GM23338 (cell line): ENCODE measurements at regions not wholly inside any gene's neighbourhood (a gene's known extent, or its start where the extent isn't known, plus 50 kb on each side); places are given as distances from the start of the nearest gene placed in this dataset.

Experiments
- ATAC-seq: fragments of 200-7000 bp; cut with Tn5 transposase; 3 replicates; pipeline ENCODE4 v1.9.1; 2020
- DNase-seq: peaks from one replicate; pipeline ENCODE4 v3.0.0-alpha.2; 2015; ENCODE audit warnings: low spot score
- H2AFZ ChIP-seq: fragments of 200-600 bp; sonication (generic); 2 replicates; pipeline ENCODE4 v1.8.0; 2016; ENCODE audit warnings: antibody characterized with exemption, mild to moderate bottlenecking, moderate library complexity
- H3F3A ChIP-seq: fragments of 200-600 bp; sonication (generic); replicated peaks from 2 replicates; pipeline ENCODE4 v1.8.0; 2017; ENCODE audit warnings: antibody characterized with exemption, mixed run types, low read depth
- H3K27ac ChIP-seq: fragments of 200-600 bp; sonication (generic); 2 replicates; pipeline ENCODE4 v1.6.1; 2016; ENCODE audit warnings: low read depth
- H3K27me3 ChIP-seq: fragments of 200-600 bp; sonication (generic); 2 replicates; pipeline ENCODE4 v1.8.0; 2016; ENCODE audit warnings: mild to moderate bottlenecking, mixed run types, moderate library complexity; ENCODE audit not compliant: insufficient read depth
- H3K36me3 ChIP-seq: fragments of 200-600 bp; sonication (generic); 2 replicates; pipeline ENCODE4 v1.8.0; 2016; ENCODE audit warnings: mild to moderate bottlenecking; ENCODE audit not compliant: insufficient read depth
- H3K4me1 ChIP-seq: fragments of 200-600 bp; sonication (generic); 2 replicates; pipeline ENCODE4 v1.8.0; 2016; ENCODE audit warnings: mild to moderate bottlenecking, moderate library complexity; ENCODE audit not compliant: insufficient read depth
- H3K4me2 ChIP-seq: fragments of 200-600 bp; sonication (generic); 2 replicates; pipeline ENCODE4 v1.7.1; 2017; ENCODE audit warnings: mixed run types
- H3K4me3 ChIP-seq: fragments of 200-600 bp; sonication (generic); 2 replicates; pipeline ENCODE4 v1.6.1; 2016; ENCODE audit warnings: mixed run types
- H3K79me2 ChIP-seq: fragments of 200-600 bp; sonication (generic); replicated peaks from 2 replicates; pipeline ENCODE4 v1.8.0; 2017; ENCODE audit warnings: mild to moderate bottlenecking; ENCODE audit not compliant: insufficient read depth
- H3K9me2 ChIP-seq: fragments of 200-600 bp; sonication (generic); 2 replicates; pipeline ENCODE4 v1.8.0; 2017; ENCODE audit not compliant: insufficient read depth
- H4K20me1 ChIP-seq: fragments of 200-600 bp; sonication (generic); replicated peaks from 2 replicates; pipeline ENCODE4 v1.8.0; 2017; ENCODE audit warnings: mild to moderate bottlenecking; ENCODE audit not compliant: insufficient read depth
- H3K27ac Mint-ChIP-seq: 2 replicates; pipeline ENCODE4 v1.8.0; 2020; ENCODE audit warnings: inconsistent platforms, mild to moderate bottlenecking, moderate library complexity, mixed read lengths
- H3K27me3 Mint-ChIP-seq: 3 replicates; pipeline ENCODE4 v1.8.0; 2022; ENCODE audit warnings: low read depth, mild to moderate bottlenecking, moderate library complexity, mixed read lengths, inconsistent platforms; ENCODE audit not compliant: insufficient read depth, poor library complexity
- H3K36me3 Mint-ChIP-seq: 3 replicates; pipeline ENCODE4 v1.8.0; 2021; ENCODE audit warnings: low read depth, mild to moderate bottlenecking, inconsistent platforms, moderate library complexity, mixed read lengths
- H3K4me1 Mint-ChIP-seq: 3 replicates; pipeline ENCODE4 v1.8.0; 2020; ENCODE audit warnings: mild to moderate bottlenecking, inconsistent platforms, mixed read lengths
- H3K4me3 Mint-ChIP-seq: 3 replicates; pipeline ENCODE4 v1.8.0; 2021; ENCODE audit warnings: moderate library complexity, mild to moderate bottlenecking, inconsistent platforms, mixed read lengths
- H3K9me3 Mint-ChIP-seq: 3 replicates; pipeline ENCODE4 v1.8.0; 2020; ENCODE audit warnings: moderate library complexity, mild to moderate bottlenecking, inconsistent platforms, mixed read lengths
- CREB1 ChIP-seq: fragments of 250-450 bp; sonication (Bioruptor Pico); IDR thresholded peaks from 2 replicates; pipeline ENCODE4 v1.5.0; 2020; ENCODE audit warnings: low read depth, mild to moderate bottlenecking, moderate library complexity
- EZH2 ChIP-seq: fragments of 200-600 bp; sonication (generic); IDR thresholded peaks from one replicate; pipeline ENCODE4 v1.8.0; 2017; ENCODE audit warnings: antibody characterized with exemption, mild to moderate bottlenecking, low read depth; ENCODE audit not compliant: unreplicated experiment
- EZH2phosphoT487 ChIP-seq: fragments of 200-600 bp; sonication (generic); IDR thresholded peaks from one replicate; pipeline ENCODE4 v1.8.1; 2018; ENCODE audit warnings: antibody characterized with exemption; ENCODE audit not compliant: unreplicated experiment
- JUNB ChIP-seq: IDR thresholded peaks from one replicate; pipeline ENCODE4 v1.6.1; 2016; ENCODE audit warnings: antibody characterized with exemption; ENCODE audit not compliant: unreplicated experiment
- NANOG ChIP-seq: IDR thresholded peaks from 2 replicates; pipeline ENCODE4 v1.6.1; 2016; ENCODE audit warnings: antibody characterized with exemption, borderline replicate concordance
- POLR2AphosphoS5 ChIP-seq: IDR thresholded peaks from 2 replicates; pipeline ENCODE4 v1.6.1; 2016; ENCODE audit warnings: antibody characterized with exemption, low read depth
- STAT1 ChIP-seq: IDR thresholded peaks from one replicate; pipeline ENCODE4 v1.6.1; 2016; ENCODE audit warnings: antibody characterized with exemption; ENCODE audit not compliant: unreplicated experiment
- ZNF114 ChIP-seq: fragments of 250-450 bp; sonication (Bioruptor Pico); IDR thresholded peaks from 2 replicates; pipeline ENCODE4 v1.5.0; 2020; ENCODE audit warnings: mild to moderate bottlenecking, moderate library complexity
- ZNF331 ChIP-seq: fragments of 250-450 bp; sonication (Bioruptor Pico); IDR thresholded peaks from 2 replicates; pipeline ENCODE4 v1.5.0; 2020; ENCODE audit warnings: low read depth, mild to moderate bottlenecking, moderate library complexity
- TF ChIP-seq, protein P1 (sequence below): fragments of 250-450 bp; sonication (Bioruptor Pico); IDR thresholded peaks from 2 replicates; pipeline ENCODE4 v1.5.0; 2020; ENCODE audit warnings: mild to moderate bottlenecking, moderate library complexity
- TF ChIP-seq, protein P2 (sequence below), 2 experiments: fragments of 200-600 bp in 1 of 2; sonication (generic) in 1 of 2; conservative IDR thresholded peaks; 2 replicates each; pipeline versions ENCODE4 v1.5.1 to v1.6.1; 2016 to 2017; ENCODE audit warnings: antibody characterized with exemption in 2 of 2, low read depth in 2 of 2, mild to moderate bottlenecking in 2 of 2, moderate library complexity in 1 of 2
- TF ChIP-seq, protein P3 (sequence below): IDR thresholded peaks from one replicate; pipeline ENCODE4 v1.6.1; 2018; ENCODE audit warnings: antibody characterized with exemption; ENCODE audit not compliant: unreplicated experiment
- TF ChIP-seq, protein P4 (sequence below): IDR thresholded peaks from 2 replicates; pipeline ENCODE4 v1.6.1; 2016; ENCODE audit warnings: antibody characterized with exemption

DNA sequence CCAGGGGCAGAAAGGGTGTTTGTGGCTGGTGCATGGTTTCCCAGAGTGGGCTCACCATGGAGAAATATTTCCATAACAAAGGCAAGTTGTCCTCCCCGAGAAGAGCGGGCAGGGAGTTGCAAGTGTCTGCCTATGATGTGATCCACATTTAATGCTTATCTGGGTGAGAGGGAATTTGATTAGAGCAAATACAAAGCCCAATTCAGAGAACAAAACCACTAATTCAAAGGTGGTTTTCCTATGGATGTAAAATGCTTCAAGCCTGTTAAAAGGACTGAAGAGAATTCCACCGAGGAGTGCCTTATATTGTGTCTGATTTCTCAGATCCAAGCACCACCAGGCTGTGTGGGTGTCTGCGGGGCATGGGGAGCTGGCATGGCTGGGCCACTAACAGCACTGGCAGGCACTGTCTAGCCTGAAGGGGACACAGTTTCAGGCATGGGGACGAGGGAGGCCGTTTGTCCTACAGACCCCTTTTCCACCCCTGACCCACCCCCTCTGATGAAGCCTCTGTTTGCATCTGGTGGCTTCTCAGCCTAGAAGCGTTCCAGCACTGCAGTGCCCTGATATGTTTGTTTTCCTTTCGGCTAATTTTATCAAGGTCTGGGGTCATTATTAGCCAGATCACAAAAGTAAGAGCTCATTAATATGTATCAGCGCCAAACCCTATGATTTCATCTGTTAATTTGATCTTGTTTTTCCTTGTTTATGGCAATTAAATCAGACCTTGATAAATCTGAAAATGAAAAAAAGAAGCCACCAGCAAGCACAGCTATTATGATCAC is 357.3 kb downstream of the HRH4 start:
- Histone ChIP-seq H3K27ac (no peak overlapping the region), H3K36me3 (no peaks in the 10 kb centered on the region), H2AFZ (peak overlapping the region; percentile 61), H3K9me2 (peaks cover 3% of the 10 kb centered on the region), H3F3A (no peaks in the 10 kb centered on the region; the same call in 1 of the 2 replicates), H3K27me3 (no peaks in the 10 kb centered on the region), H3K79me2 (no peaks in the 10 kb centered on the region), H4K20me1 (no peaks in the 10 kb centered on the region), H3K4me2 (peak overlapping the region; percentile 18), H3K4me3 (no peak overlapping the region; the same call in 1 of the 2 replicates), H3K4me1 (peaks cover 55% of the 10 kb centered on the region)
- no peak overlapping the region for H3K27ac Mint-ChIP-seq
- DNase-seq: peak; percentile 30
- peaks cover 6% of the 10 kb centered on the region for H3K27me3 Mint-ChIP-seq
- peak; percentile 75 for ATAC-seq
- H3K36me3 Mint-ChIP-seq: 0 out of 3 replicates have a peak, but pooled peaks cover 3% of the 10 kb centered on the region
- peaks cover 46% of the 10 kb centered on the region for H3K4me1 Mint-ChIP-seq
- peak overlapping the region; percentile 16; the same call in 1 of the 3 replicates for H3K4me3 Mint-ChIP-seq
- no peaks in the 10 kb centered on the region; the same call in 2 of the 3 replicates for H3K9me3 Mint-ChIP-seq
- TF ChIP-seq ZNF114 (CRISPR knock-in tag) (no peak), EZH2phosphoT487 (no peak), POLR2AphosphoS5 (no peak), STAT1 (no peak), CREB1 (CRISPR knock-in tag) (no peak), ZNF331 (no peak), JUNB (no peak), NANOG (no peak), EZH2 (no peak)
- TF ChIP-seq, protein P1, sequence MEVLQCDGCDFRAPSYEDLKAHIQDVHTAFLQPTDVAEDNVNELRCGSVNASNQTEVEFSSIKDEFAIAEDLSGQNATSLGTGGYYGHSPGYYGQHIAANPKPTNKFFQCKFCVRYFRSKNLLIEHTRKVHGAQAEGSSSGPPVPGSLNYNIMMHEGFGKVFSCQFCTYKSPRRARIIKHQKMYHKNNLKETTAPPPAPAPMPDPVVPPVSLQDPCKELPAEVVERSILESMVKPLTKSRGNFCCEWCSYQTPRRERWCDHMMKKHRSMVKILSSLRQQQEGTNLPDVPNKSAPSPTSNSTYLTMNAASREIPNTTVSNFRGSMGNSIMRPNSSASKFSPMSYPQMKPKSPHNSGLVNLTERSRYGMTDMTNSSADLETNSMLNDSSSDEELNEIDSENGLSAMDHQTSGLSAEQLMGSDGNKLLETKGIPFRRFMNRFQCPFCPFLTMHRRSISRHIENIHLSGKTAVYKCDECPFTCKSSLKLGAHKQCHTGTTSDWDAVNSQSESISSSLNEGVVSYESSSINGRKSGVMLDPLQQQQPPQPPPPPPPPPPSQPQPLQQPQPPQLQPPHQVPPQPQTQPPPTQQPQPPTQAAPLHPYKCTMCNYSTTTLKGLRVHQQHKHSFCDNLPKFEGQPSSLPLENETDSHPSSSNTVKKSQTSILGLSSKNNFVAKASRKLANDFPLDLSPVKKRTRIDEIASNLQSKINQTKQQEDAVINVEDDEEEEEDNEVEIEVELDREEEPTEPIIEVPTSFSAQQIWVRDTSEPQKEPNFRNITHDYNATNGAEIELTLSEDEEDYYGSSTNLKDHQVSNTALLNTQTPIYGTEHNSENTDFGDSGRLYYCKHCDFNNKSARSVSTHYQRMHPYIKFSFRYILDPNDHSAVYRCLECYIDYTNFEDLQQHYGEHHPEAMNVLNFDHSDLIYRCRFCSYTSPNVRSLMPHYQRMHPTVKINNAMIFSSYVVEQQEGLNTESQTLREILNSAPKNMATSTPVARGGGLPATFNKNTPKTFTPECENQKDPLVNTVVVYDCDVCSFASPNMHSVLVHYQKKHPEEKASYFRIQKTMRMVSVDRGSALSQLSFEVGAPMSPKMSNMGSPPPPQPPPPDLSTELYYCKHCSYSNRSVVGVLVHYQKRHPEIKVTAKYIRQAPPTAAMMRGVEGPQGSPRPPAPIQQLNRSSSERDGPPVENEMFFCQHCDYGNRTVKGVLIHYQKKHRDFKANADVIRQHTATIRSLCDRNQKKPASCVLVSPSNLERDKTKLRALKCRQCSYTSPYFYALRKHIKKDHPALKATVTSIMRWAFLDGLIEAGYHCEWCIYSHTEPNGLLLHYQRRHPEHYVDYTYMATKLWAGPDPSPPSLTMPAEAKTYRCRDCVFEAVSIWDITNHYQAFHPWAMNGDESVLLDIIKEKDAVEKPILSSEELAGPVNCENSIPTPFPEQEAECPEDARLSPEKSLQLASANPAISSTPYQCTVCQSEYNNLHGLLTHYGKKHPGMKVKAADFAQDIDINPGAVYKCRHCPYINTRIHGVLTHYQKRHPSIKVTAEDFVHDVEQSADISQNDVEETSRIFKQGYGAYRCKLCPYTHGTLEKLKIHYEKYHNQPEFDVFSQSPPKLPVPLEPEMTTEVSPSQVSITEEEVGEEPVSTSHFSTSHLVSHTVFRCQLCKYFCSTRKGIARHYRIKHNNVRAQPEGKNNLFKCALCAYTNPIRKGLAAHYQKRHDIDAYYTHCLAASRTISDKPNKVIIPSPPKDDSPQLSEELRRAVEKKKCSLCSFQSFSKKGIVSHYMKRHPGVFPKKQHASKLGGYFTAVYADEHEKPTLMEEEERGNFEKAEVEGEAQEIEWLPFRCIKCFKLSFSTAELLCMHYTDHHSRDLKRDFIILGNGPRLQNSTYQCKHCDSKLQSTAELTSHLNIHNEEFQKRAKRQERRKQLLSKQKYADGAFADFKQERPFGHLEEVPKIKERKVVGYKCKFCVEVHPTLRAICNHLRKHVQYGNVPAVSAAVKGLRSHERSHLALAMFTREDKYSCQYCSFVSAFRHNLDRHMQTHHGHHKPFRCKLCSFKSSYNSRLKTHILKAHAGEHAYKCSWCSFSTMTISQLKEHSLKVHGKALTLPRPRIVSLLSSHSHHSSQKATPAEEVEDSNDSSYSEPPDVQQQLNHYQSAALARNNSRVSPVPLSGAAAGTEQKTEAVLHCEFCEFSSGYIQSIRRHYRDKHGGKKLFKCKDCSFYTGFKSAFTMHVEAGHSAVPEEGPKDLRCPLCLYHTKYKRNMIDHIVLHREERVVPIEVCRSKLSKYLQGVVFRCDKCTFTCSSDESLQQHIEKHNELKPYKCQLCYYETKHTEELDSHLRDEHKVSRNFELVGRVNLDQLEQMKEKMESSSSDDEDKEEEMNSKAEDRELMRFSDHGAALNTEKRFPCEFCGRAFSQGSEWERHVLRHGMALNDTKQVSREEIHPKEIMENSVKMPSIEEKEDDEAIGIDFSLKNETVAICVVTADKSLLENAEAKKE (CRISPR knock-in tag): no peak
- TF ChIP-seq, protein P2, sequence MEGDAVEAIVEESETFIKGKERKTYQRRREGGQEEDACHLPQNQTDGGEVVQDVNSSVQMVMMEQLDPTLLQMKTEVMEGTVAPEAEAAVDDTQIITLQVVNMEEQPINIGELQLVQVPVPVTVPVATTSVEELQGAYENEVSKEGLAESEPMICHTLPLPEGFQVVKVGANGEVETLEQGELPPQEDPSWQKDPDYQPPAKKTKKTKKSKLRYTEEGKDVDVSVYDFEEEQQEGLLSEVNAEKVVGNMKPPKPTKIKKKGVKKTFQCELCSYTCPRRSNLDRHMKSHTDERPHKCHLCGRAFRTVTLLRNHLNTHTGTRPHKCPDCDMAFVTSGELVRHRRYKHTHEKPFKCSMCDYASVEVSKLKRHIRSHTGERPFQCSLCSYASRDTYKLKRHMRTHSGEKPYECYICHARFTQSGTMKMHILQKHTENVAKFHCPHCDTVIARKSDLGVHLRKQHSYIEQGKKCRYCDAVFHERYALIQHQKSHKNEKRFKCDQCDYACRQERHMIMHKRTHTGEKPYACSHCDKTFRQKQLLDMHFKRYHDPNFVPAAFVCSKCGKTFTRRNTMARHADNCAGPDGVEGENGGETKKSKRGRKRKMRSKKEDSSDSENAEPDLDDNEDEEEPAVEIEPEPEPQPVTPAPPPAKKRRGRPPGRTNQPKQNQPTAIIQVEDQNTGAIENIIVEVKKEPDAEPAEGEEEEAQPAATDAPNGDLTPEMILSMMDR (conservative IDR thresholded peaks at IDR 0.05; ENCODE audit: low read depth in 2 of 2): no peak
- TF ChIP-seq, protein P3, sequence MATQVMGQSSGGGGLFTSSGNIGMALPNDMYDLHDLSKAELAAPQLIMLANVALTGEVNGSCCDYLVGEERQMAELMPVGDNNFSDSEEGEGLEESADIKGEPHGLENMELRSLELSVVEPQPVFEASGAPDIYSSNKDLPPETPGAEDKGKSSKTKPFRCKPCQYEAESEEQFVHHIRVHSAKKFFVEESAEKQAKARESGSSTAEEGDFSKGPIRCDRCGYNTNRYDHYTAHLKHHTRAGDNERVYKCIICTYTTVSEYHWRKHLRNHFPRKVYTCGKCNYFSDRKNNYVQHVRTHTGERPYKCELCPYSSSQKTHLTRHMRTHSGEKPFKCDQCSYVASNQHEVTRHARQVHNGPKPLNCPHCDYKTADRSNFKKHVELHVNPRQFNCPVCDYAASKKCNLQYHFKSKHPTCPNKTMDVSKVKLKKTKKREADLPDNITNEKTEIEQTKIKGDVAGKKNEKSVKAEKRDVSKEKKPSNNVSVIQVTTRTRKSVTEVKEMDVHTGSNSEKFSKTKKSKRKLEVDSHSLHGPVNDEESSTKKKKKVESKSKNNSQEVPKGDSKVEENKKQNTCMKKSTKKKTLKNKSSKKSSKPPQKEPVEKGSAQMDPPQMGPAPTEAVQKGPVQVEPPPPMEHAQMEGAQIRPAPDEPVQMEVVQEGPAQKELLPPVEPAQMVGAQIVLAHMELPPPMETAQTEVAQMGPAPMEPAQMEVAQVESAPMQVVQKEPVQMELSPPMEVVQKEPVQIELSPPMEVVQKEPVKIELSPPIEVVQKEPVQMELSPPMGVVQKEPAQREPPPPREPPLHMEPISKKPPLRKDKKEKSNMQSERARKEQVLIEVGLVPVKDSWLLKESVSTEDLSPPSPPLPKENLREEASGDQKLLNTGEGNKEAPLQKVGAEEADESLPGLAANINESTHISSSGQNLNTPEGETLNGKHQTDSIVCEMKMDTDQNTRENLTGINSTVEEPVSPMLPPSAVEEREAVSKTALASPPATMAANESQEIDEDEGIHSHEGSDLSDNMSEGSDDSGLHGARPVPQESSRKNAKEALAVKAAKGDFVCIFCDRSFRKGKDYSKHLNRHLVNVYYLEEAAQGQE: no peak
- TF ChIP-seq, protein P4, sequence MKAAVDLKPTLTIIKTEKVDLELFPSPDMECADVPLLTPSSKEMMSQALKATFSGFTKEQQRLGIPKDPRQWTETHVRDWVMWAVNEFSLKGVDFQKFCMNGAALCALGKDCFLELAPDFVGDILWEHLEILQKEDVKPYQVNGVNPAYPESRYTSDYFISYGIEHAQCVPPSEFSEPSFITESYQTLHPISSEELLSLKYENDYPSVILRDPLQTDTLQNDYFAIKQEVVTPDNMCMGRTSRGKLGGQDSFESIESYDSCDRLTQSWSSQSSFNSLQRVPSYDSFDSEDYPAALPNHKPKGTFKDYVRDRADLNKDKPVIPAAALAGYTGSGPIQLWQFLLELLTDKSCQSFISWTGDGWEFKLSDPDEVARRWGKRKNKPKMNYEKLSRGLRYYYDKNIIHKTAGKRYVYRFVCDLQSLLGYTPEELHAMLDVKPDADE: no peak
